ENCODE measurements at regions not wholly inside any gene's neighbourhood (a gene's known extent, or its start where the extent isn't known, plus 50 kb on each side); places are given as distances from the start of the nearest gene placed in this dataset.

GRCh38 chr11:127308291-127308690, 307.7 kb upstream of the KIRREL3 start:
- TF ChIP-seq POLR2AphosphoS5 (IDR thresholded peaks at IDR 0.05; ENCODE audit: low read depth, low read length) (no peak), POLR2A (IDR thresholded peaks at IDR 0.05; ENCODE audit: low read depth, low read length) (no peak)

All from GM12891 (cell line).